NCI-H2227 treated with DMSO at 0.1 percent for 48 hours (cell line): ENCODE measurements at regions not wholly inside any gene's neighbourhood (a gene's known extent, or its start where the extent isn't known, plus 50 kb on each side); places are given as distances from the start of the nearest gene placed in this dataset.
"Not testable (repeated sequence)": the region's sequence is repeated elsewhere in the genome, so short reads cannot be mapped to it uniquely, and the experiment has no call there.

Source experiments
- DNase-seq: peaks from one replicate; lab custom pipeline; 2025; lab: John Stamatoyannopoulos, UW

DNA sequence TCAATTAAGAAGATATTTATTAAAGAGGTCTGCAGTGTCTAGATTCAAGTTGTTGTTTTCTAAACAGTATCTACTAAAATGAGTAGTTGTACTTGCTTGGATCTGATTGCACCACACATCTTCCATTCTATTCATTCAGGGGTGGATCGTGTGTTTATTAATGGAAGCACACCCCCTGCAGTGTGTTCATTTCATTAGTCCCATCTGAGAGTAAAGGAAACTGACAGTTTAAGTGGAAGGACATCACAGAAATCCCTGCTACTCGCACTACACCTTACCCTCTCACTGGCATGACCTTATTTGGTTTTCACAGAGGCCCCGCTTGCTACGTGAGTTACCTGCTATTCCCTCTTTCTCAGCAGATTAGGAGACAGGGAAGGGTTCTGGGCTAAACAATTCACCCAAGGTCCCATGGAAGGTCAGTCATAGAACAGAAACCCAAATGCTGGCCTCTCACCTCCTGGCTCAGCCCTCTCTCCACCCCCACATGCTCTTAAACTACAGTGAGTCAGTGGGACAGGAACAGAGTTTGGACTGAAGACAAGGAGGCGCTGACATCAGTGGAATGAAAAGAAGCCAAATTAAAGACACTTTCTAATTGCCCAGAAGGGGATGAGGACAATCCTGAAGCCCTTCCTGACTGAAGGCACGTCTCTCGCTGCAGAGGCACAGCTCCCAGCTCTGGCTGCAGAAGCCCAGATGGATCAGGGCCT lies 369.2 kb upstream of the NRP1 start:
- DNase-seq, result no peak

DNA sequence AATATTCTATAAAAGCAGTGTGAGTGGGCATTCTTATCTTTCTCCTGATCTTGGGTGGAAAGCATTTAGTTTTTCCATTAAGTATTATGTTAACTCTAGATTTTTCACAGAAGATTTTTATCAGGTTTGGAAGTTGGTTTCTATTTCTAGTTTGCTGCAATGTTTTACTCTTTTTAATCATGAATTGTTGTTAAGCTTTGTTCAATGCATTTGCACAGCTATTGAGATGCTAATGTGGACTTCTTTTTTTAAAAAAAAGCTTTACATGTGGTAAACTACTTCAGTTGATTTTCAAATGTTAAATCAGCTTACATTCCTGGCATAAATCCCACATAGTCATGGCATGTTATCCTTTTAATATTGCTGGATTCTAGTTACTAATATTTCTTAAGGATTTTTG lies 363.6 kb upstream of the NRP1 start:
- no peak for DNase-seq

- DNase-seq, result no peak
These were observed 362.5 kb upstream of the NRP1 start for GRCh38 chr10:33697016-33697415.

- no peak for DNase-seq
These were observed 361.1 kb upstream of the NRP1 start for GRCh38 chr10:33695536-33695935.

- not testable (repeated sequence) for DNase-seq
These were observed 356.1 kb upstream of the NRP1 start for GRCh38 chr10:33690536-33690935.

GRCh38 chr10:33688506-33688905 lies 354.0 kb upstream of the NRP1 start:
- no peak for DNase-seq

DNA sequence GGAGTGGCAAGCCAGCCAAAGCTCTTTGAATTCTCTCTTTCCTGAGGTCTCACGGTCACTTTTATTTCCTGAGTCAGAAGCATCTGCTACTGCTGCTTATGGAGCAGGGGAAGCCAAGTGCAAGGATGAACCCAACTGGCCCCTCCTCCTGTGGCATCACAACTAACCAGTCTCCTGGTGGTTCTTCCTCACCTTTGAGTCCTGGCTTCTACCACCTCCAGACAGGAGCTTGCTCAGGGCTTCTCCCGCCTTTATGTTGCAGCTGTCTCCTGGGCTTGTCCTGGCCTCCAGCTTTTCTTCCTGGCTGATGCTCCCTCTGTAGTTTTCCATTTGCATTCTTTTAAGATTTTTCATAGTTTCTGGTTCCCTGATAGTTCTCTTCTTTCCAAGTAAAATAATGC lies 349.7 kb upstream of the NRP1 start:
- DNase-seq, result no peak

GRCh38 chr10:33681595-33681994 lies 347.1 kb upstream of the NRP1 start:
- no peak for DNase-seq

DNA sequence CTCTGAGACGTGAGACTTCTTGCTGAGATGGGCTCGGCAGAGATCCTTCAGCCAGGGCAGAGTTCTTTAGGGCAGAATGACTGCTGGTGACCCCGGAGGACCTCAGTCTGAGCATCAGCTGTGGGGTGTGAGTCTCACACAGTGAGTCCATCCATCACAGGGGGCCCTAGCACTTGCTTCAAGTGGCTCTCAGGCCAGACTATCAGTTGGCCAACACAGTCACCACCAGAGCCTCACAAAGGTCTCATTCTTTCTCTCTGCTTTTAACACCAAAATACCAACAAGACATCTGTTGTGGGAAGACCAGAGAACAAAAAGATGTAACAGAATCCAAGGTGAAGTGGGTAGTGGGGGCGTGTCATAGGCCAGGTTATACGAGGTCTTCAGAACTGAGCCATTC lies 345.6 kb upstream of the NRP1 start:
- DNase-seq, result peak; percentile 23

GRCh38 chr10:33676606-33677339 lies 342.3 kb upstream of the NRP1 start:
- DNase-seq, result no peak

GRCh38 chr10:33674986-33675599 lies 340.6 kb upstream of the NRP1 start:
- no peak for DNase-seq

DNA sequence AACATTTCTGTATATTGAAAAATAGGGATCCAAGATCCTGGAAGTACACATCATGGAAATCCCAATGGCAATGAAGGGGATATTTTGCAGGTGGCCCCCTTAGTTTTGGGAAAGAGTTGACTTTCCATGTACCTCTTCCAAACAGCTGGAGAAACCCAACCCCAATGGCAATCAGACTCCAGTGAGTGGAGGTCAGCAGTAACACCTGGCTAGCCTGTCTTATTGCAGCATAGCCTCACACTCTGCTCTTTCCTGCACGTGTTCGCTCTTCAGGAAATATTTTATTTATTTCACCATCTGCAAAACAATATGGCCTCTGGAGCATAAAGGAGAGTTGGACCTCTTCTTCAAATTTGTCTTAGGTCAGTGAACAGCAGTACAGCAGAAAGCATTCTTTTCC lies 340.0 kb upstream of the NRP1 start:
- no peak for DNase-seq

- no peak for DNase-seq
These were observed 339.5 kb upstream of the NRP1 start for GRCh38 chr10:33673839-33674415.

- no peak for DNase-seq
These were observed 335.4 kb upstream of the NRP1 start for GRCh38 chr10:33669904-33670303.

DNA sequence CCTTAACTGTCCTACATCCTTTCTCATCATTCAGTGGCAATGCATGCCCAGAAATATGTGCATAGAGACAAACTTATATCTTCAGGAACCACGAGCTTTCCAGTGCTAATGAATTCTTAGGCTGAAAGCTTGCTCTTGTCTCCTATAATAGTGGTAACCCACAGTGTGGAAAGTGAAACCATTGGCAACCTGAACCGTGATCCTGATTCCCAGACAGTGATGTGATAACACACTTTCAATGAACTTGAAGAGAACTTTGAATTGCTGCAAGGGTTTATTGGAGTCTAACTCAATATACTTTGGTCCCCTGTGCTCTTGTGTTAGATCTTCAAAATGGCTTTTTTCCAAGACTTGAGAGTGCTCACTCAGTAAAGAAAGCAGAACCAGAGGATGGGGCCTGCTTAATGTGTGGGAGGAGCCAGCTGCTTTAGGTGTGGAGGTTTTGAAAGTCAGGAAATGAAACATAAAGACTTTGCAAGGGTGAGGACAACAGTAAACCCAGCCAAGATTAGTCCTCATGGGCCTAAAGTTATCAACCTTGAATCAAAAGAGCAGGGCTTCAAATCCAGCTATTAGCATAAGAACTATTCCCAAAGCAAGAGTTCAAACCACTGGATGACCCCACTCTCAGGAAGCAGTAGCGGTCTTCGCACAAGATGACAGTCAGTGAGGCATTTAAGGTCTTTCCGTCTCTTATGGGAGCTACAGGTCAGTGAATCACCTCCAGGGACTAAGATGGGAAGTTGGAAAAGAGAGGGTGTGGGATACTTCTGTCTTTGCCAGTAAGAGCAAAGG lies 332.4 kb upstream of the NRP1 start:
- DNase-seq, result no peak

DNA sequence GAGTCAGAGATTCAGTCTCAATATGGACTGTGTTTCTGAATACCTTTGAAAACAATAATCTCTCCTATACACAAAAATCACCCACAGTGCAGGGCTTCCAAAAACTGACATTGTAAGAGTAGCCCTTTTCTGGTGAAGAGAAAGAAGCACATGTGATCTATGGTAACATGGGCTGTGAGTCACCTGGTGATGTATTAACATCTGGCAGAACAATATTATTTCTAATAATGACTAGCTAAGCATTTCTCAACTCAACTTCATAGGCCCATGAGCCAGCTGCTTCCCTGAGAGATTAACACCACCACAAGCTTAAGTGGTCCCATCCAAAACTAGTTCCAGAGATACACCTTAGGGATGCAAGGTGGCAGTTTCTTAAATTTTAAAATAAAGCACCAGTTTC lies 331.0 kb upstream of the NRP1 start:
- no peak for DNase-seq

DNA sequence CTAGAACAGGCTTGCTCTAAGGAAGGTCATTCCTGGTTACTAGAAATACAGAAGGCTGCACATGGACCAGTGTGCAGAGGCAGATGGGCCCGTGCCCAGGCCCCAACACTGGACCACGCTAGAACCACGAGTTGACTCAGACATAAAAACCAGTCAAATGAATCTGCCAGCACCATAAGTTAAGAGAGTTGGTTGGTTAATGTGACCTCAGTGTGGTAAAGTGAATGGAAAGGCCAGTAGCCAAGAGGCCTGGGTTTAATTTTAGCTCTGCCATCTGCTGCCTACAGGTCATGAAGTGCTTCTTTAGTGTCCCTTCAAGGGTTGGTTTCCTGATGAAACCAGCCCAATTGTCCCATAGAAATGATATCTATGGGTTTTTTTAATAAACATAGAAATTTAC lies 329.6 kb upstream of the NRP1 start:
- DNase-seq, result no peak

DNA sequence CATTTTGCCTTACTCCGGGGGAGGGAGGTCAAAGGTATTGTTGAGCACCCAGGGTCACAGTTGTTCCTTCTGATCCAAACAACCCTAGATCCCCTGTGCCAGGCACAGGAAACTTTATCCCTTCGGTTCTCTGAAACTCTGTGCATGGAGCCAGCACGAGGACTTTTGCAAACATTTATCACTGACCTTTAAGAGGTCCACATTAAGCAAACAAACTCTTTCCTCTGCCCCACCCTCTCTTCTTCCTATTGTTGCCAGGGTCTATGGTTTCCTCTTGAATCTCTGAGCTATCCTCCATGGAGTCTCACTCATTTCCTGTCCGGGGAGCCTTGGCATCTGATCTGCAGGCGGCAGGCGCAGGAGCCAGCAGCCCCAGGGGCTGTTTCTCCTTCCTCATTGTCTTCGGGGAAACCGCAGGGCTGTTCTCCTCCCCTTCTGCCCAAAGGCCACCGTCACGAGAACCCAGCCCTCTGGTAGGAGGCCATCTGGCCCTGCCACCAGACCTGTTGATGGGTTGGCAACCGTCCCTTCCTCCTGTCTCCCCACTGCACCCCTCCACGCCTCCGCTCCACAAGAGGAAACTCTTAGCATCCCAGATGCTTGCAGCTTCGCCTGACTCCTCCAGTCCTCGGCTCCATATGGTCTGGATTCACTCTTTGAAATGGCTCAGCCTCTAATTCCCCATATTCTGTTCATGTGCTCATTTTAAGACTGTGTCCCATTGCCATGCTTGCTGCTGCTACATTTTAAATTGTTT lies 327.3 kb upstream of the NRP1 start:
- DNase-seq, result no peak

DNA sequence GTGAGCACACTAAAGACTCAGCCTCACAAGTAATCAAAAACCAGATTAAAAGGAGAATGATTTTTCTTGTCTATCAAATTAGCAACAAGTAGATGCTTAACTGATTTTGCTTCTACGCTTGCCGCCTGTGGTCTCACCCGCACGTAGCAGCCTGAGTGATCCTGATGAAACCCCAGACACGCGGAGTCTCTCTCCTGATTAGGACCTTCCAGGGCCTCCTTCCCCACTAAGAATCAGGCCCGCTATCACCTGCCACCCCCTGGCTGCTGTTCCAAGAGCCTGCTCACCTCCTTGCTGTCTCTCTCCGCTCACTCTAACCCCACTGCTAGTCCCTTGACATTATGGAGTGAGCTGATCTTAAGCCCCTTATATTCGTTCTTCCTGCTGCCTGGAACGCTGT lies 325.9 kb upstream of the NRP1 start:
- DNase-seq, result no peak

DNA sequence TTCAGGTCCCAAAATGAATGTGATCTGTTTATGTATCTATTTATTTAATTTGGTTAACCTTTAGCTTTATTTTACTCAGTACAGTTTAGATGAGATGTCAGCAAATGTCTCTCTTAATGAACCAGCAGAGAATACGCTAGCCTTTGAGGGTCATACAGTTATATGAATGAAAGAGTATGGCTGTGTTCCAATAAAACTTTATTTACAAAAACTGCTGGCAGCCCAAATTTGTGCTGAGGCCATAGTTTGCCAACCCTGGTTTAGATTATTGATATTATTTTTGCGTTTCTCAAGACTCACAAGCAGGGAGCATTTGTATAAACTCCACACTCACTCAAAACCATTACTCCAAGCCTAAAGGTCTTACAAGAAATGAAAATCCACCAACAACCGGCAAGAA lies 323.4 kb upstream of the NRP1 start:
- DNase-seq, result no peak

DNA sequence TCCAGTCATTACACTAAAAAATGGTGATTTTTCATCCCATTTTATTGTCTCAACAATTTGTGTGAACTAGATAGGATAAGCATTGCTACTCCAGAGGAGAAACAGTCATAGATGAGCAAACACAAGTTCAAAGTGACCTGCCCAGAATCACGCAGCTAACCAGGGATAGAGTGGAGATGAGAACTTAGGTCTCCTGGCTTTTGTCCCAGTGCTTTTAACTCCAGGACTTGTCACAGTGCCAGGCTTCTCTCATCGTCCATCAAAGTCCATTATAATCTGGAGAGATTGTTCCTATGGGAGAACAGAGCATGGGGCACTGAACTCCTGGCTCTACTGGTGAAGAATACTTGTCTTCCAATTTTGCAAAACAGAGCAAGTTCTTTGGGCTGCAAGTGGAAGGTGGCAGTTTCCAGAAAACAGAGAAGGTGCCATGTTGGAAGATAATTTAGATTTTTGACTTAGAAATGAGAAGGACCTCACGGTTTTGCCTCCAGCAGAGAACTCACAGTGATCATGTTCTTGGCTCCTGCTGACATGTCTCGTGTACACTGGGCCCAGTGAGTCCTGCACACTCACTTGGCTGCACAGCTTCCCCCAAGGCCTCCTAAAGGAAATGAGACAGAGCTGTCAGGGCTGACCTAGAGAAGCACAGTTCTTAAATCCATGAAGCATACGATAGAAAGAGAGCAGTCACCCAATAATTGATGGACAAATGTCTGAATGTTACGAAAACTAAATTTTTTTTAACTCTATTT lies 322.9 kb upstream of the NRP1 start:
- DNase-seq, result no peak
